Prostate gland (tissue), 2 donors: ENCODE measurements at regions not wholly inside any gene's neighbourhood (a gene's known extent, or its start where the extent isn't known, plus 50 kb on each side); places are given as distances from the start of the nearest gene placed in this dataset.

Source experiments
- CTCF ChIP-seq, 4 experiments: fragments of 200-600 bp in 2 of 4; fragments of 450-650 bp in 2 of 4; sonication (generic) in 2 of 4; IDR thresholded peaks; 1 replicate in 3 of 4; 2 replicates in 1 of 4; pipeline ENCODE4 v1.5.1; 2016 to 2019; ENCODE audit warnings: antibody characterized with exemption in 4 of 4, mild to moderate bottlenecking in 2 of 4, moderate library complexity in 2 of 4
- POLR2A ChIP-seq: fragments of 450-650 bp; IDR thresholded peaks from one replicate; pipeline ENCODE4 v1.6.1; 2016; ENCODE audit warnings: antibody characterized with exemption, mild to moderate bottlenecking

- TF ChIP-seq POLR2A (no peak), CTCF (IDR thresholded peaks at IDR 0.05) (no peak)
Measured at GRCh38 chr18:60846396-60846795, 473.8 kb upstream of the MC4R start.
